Stimulated activated CD8-positive, alpha-beta memory T cell treated with anti-CD3 and anti-CD28 coated beads, Interleukin-12 subunit alpha, Interleukin-12 subunit beta, amount 100 ng/mL, for 24 hours (primary cell): ENCODE measurements at regions not wholly inside any gene's neighbourhood (a gene's known extent, or its start where the extent isn't known, plus 50 kb on each side); places are given as distances from the start of the nearest gene placed in this dataset.
"Not testable (repeated sequence)": the region's sequence is repeated elsewhere in the genome, so short reads cannot be mapped to it uniquely, and the experiment has no call there.

ENCODE experiments used
- DNase-seq: peaks from one replicate; pipeline ENCODE4 v3.0.0-alpha.2; 2020; ENCODE audit errors: extremely low read depth

DNA sequence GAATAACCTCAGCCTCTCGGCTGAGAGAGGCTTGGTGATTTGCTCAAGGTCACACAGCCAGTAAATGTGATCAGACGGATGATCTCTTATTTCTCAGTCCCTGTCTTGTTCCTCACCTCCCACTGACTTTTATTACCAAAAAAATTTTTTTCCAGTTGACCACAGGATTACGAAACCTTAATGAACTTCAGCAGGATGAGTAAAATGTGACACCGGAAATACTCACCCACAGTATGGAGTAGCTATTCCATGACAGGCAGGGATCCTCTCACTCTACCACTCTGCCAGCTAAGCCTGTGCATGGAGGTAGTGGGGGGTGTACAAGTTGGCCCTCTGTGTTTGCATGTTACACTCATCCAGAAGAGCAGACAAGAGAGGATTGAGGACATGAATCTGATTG lies 916.4 kb downstream of the UQCRFS1 start:
- no peak for DNase-seq

GRCh38 chr19:28294975-28295374 lies 918.0 kb downstream of the UQCRFS1 start:
- not testable (repeated sequence) for DNase-seq

DNA sequence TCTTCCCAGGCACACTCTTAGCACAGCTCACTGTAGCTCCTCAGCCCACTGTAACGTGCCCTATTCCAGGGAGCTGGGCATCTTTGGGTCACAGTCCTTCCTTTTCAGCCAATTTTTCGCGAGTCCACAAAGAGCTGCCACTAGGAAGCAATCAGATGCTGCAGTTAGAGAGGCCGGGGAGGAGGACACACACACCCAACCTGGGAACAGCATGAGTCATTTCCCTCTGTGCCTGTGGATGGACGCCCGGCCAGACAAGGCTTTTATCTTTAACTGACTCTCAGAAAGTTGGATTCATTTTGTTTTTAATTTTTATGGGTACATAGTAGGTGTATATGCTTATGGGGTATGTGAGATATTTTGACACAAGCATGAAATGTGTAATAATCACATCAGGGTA lies 918.6 kb downstream of the UQCRFS1 start:
- no peak for DNase-seq

DNA sequence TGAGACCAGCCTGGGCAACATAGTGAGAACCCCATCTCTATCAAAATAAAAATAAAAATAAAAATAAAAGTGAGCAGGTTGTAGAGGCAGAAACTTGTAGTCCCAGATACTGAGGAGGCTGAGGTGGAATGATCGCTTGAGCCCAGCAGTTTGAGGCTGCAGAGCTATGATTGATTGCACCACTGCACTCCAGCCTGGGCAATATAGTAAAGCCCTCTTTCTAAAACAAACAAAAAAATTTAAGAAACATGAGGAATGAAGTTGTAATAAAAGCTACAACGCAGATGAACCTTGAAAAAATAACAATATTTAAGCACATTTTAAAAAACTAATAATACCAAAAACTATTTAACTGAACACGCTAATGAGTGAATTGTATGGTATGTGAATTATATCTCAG lies 919.3 kb downstream of the UQCRFS1 start:
- DNase-seq = no peak

DNA sequence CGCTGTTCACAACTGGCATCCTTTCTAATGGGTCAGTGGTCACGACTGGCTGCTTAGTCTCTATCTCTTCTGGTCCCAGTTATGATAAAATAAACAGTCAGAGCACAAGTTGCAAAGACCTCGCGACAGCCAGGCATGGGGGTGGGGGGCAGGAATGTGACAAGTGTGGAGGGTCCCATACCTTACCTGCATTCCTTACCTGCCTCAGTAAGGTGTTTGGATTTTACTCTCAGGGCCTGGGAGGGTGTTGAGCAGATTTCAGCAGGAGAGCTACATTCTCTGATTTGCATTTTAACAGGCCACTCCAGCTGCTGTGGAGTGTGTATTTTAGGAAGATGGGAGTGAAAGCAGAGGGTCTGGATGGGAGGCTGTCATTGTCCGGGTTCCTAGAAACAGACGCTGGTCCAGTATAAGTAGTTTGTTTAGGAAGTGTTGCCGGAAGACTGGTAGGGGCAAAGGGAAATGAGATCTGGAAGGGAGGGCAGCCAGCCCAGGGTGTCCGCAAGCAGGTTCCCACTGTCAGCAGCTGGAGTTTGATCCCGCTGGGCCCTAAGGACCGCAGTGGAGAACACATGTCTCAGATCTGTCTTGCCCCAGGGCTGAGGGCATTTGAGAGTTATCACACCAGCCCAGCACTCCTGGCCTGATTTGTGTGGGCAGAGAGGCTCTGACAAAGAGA lies 920.0 kb downstream of the UQCRFS1 start:
- DNase-seq = no peak

GRCh38 chr19:28291874-28292273 lies 921.1 kb downstream of the UQCRFS1 start:
- DNase-seq = no peak

DNA sequence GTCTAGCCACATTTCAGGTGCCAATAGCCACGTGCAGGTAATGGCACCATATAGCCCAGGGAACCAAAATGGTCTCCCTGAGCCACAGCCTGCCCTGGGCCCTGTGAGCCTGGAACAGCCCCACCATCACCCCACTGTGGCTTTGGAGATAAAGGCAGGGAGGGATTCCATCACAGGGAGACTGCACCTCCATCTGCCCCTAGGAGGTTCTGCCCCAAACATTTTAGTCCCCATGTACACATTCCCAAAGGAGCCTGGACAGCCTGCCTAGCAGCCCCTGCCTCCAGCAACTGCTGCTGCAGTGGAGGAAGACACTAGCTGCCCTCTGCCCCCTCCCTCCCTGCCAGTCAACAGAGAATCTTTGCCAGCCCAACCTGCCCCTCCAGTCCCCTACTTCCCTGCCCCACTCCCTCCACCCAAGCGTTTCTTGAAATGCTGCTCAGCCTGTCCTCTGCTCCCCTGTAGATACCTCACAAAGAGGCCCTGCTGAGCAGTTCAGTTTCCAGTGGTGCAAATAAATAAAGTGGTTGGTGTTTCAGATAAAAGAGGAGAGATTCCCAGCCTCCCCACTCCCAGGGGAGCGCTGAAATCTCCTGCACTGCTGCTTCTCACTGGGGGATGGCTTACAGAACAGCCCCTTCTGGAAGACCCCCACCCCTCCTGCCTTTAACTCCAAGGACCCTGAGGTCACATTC lies 921.8 kb downstream of the UQCRFS1 start:
- no peak for DNase-seq

DNA sequence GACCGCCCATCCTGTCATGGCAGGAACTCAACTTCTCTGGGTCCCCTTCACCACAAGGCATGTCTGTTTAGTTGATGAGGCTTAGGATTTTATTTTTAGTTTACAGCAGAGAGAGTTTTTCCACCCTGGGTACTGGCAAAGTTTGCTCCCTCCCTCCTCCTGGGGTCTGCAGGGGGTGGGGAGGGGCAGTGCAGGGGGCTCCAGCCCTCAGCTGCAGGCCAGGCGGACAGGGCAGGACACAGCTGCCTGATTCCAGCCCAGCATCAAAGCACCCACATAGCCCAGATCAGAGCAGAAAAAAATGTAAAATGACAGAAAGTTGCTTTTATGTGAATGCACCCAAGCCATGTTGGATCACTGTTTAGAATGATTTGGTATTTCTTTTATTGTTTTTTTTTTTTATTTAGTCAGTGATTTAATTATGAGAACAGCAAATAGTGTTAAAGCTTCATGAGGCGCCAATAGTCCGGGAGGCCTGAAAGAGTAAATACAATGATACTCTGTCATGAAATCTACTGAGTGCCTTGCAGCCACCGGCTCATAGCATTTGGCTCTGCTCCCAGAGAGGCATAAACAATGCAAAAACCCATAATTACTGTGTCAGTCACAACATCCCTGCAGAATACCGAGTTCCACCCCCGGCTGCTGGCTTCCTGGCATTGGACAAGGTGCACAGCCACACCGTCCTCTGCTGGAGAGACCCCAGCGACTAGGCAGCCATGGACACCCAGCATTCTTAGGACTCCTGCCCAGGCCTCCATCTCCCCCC lies 923.5 kb downstream of the UQCRFS1 start:
- no peak for DNase-seq

DNA sequence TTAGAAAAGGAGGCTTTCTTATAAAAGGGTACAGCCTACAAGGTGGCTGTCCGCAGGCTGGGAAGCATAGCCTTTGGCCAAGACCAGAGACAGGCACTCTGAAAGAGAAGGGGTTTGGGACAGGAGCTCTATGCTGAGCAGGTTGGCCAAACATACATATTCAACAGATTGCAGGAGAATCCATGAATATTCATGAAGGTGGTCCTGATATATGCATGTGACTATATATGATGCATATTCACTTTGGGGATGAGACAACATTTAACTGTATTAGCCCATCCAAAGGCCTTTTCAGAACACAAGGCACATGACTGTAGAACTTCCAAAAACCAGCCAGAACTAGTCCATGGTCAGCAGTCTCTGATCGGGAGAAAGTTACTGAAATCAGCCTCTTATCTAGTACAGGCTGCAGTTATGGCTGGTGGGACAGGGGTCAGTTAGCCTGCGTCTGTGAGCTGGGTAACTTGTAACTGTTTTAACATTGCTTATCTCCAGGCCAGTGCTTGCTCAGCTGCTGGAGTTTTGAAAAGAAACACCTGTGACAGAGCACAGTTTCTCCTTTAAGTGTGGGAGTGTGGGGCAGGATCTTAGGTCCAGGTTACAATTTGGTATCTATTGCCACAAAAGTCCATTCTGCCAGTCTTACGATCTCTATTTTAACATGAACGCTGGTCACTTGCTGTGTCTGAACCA lies 924.2 kb downstream of the UQCRFS1 start:
- DNase-seq = no peak

GRCh38 chr19:28285917-28286316 lies 927.0 kb downstream of the UQCRFS1 start:
- no peak for DNase-seq

DNA sequence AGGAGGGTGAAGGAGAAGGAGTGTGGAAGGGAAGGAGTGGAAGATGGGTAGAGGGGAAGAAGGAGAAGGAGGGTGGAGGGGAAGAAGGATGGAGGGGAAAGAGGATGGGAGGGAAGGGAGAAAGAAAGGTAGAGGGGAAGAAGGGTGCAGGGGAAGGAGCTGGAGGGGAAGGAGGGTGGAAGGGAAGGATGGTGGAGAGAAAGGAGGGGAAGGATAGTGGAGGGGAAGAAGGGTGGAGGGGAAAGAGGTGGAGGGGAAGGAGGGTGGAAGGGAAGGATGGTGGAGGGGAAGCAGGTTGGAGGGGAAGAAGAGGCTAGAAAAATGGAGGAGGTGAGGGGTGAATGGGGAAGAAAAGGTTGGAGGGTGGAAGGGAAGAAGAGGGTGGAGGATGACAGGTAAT lies 927.9 kb downstream of the UQCRFS1 start:
- DNase-seq = no peak

GRCh38 chr19:28284389-28284788 lies 928.6 kb downstream of the UQCRFS1 start:
- DNase-seq = no peak

DNA sequence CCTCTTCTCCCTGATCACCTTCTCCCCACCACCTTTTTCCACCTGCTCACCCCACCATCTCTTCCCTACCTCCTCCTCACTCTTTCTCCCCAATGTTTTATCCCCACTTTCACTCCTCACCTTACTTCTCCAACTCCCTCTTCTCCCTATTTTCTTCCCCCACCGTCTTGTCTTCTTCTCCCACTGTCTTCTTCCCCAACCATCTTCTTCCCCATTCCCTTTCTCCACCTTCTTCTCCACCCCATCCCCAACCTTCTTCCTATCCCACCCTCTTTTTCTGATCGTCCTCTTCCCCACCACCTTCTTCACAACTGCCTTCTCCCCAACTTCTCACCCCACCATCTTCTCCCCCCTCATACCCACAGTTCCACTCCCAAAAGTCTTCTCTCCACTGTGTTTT lies 929.4 kb downstream of the UQCRFS1 start:
- no peak for DNase-seq

DNA sequence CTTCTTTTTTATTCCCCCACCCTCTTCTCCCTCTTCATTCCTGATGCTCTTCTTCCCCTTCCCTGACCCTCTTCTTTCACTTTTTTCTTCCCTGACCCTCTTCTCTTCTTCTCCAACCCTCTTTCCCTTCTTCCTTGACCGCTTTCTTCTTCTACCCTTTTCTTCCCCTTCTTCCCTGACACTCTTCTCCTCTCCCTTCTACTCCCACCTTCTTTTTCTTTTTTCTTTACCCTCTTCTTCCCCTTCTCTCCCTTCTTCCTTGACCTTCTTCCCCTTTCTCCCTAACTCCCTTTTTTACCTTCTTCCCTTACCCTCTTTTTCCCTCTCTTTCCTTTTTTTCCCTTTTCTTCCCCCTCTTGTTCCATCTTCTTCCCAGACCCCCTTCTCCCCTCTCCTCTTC lies 931.3 kb downstream of the UQCRFS1 start:
- DNase-seq = no peak

DNA sequence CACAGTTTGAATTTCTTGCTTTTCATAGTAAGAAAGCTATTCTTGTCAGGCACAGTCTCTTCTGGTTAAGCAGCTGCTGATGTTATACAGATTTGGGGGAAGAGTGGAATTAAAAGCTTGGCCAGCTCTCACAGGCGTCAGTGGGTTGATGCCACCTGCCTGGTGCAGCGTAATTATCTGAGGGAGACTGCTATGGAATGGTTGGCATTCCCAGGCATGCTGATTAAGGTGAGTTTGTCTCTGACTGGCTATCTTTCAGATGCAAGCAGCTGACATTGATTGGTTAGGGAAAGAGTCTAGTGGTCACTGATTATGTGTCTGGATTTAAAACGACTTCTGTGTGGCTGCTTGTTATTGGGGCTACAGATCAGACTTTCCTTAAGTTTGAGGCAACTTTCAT lies 948.4 kb downstream of the UQCRFS1 start:
- DNase-seq = no peak

DNA sequence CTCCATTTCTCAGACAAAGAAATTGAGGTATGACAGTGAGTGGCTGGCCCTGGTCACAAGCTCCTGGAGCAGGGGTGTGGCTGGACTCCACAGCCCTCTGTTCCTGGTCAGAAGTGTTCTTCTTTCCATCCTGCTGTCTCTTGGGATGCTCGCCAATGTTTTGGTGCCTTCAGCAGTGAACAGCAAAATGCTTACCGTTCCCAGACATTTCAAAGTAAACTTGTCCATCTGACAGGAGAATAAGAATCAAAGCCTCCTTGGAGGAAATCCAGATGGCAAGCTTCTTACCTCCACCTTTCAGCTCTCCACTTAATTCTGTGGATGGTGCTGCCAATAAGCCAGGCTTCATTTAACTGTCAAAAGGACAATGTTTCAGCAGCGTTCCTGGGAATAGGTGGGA lies 954.1 kb downstream of the UQCRFS1 start:
- no peak for DNase-seq

- no peak for DNase-seq
Measured at GRCh38 chr19:28257396-28257795, 955.6 kb downstream of the UQCRFS1 start.

- DNase-seq = no peak
Measured at GRCh38 chr19:28247243-28247642, 965.7 kb downstream of the UQCRFS1 start.

DNA sequence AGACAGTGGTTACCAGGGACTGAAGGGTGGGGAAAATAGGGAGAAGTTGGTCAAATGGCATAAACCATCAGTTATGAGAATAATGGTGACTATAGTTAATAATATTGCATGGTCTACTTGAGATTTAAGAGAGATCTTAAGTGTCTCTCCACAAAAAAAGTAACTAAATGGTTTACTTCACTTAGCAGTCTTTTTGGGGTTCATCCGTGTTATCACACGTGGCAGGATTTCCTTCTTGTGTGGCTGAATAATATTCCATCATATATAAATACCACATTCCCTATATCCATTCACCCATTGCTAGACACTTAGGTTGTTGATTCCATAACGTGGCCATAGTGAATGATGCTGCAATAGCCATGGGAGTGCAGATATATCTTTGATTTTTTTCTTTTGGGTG lies 967.0 kb downstream of the UQCRFS1 start:
- no peak for DNase-seq

GRCh38 chr19:28244966-28245365 lies 968.0 kb downstream of the UQCRFS1 start:
- DNase-seq = no peak

DNA sequence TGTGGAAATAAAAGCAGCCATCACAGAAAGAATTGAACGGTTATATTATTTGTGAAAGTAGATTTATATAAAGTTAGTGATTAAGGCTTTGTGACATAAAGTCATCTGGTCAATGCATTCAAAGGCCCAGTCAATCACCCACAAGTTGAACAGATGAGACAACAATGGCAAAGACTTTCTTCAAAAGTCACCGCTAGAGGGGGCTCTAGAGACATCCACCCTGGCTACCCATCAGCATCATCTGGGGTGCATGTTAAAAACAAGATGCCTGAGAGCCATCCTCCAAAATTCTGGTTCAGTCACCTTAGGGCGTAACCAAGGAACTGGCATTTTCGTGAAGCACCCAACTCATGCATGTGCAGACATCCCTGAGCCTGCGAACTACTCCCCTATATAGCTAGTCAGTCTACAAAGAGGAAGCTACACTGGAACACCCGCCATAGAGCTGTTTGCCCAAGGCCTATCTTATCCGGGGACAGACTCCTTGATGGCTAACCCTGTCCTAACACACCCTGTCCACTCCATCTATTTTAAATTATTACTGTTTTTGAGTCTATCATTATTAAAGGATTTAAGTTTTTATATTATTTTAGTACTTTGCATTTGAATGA lies 970.5 kb downstream of the UQCRFS1 start:
- no peak for DNase-seq

GRCh38 chr19:28239270-28239669 lies 973.7 kb downstream of the UQCRFS1 start:
- no peak for DNase-seq
